SK-N-SH treated with all-trans-retinoic acid at 6 μM for 48 hours (cell line): ENCODE measurements at regions not wholly inside any gene's neighbourhood (a gene's known extent, or its start where the extent isn't known, plus 50 kb on each side); places are given as distances from the start of the nearest gene placed in this dataset.

Experiments used
- CREB5 ChIP-seq: fragments of 250-450 bp; sonication (Bioruptor Pico); IDR thresholded peaks from 2 replicates; pipeline ENCODE4 v1.5.1; 2020; ENCODE audit warnings: low read depth, mild to moderate bottlenecking, moderate library complexity
- CSDC2 ChIP-seq: fragments of 250-450 bp; sonication (Bioruptor Pico); IDR thresholded peaks from 2 replicates; pipeline ENCODE4 v1.5.0; 2020; ENCODE audit warnings: mild to moderate bottlenecking, moderate library complexity
- OSR1 ChIP-seq: fragments of 250-450 bp; sonication (Bioruptor Pico); IDR thresholded peaks from 2 replicates; pipeline ENCODE4 v1.8.0; 2022; ENCODE audit warnings: moderate library complexity, mild to moderate bottlenecking, inconsistent platforms
- PATZ1 ChIP-seq: fragments of 250-450 bp; sonication (Bioruptor Pico); IDR thresholded peaks from 2 replicates; pipeline ENCODE4 v1.8.0; 2020; ENCODE audit warnings: mild to moderate bottlenecking, moderate library complexity, borderline replicate concordance
- PPARA ChIP-seq: fragments of 250-450 bp; sonication (Bioruptor Pico); IDR thresholded peaks from 2 replicates; pipeline ENCODE4 v1.5.0; 2020; ENCODE audit warnings: mild to moderate bottlenecking, borderline replicate concordance
- RARB ChIP-seq: fragments of 250-450 bp; sonication (Bioruptor Pico); IDR thresholded peaks from 2 replicates; pipeline ENCODE4 v1.8.0; 2021; ENCODE audit warnings: mild to moderate bottlenecking, moderate library complexity
- TCF4 ChIP-seq: fragments of 250-450 bp; sonication (Bioruptor Pico); IDR thresholded peaks from 2 replicates; pipeline ENCODE4 v1.8.0; 2021; ENCODE audit warnings: mild to moderate bottlenecking, moderate library complexity, borderline replicate concordance
- TSHZ2 ChIP-seq: fragments of 250-450 bp; sonication (Bioruptor Pico); IDR thresholded peaks from 2 replicates; pipeline ENCODE4 v1.5.0; 2020; ENCODE audit warnings: mild to moderate bottlenecking, moderate library complexity

- no peak for TF ChIP-seq CREB5 (CRISPR knock-in tag)
- TF ChIP-seq TSHZ2: no peak
- no peak for TF ChIP-seq OSR1 (CRISPR knock-in tag)
- no peak for TF ChIP-seq RARB (CRISPR knock-in tag)
- no peak for TF ChIP-seq PPARA (CRISPR knock-in tag)
- TF ChIP-seq TCF4 (CRISPR knock-in tag): no peak
- TF ChIP-seq CSDC2 (CRISPR knock-in tag): no peak
- TF ChIP-seq PATZ1 (CRISPR knock-in tag): no peak
Measured at GRCh38 chr13:39888865-39889810, 233.7 kb downstream of the COG6 start.
